ENCODE measurements at regions not wholly inside any gene's neighbourhood (a gene's known extent, or its start where the extent isn't known, plus 50 kb on each side); places are given as distances from the start of the nearest gene placed in this dataset.
"Not testable (repeated sequence)": the region's sequence is repeated elsewhere in the genome, so short reads cannot be mapped to it uniquely, and the experiment has no call there.

GRCh38 chr2:16206191-16206944, 266.0 kb downstream of the MYCN start:
- DNase-seq (ENCODE audit: low spot score), result no peak

GRCh38 chr2:16205631-16206030, 265.3 kb downstream of the MYCN start:
- no peak for DNase-seq (ENCODE audit: low spot score)

- no peak for DNase-seq (ENCODE audit: low spot score)
Measured at GRCh38 chr2:16204886-16205620, 264.7 kb downstream of the MYCN start.

- DNase-seq (ENCODE audit: low spot score), result no peak
Measured at GRCh38 chr2:16204251-16204650, 263.9 kb downstream of the MYCN start.

DNA sequence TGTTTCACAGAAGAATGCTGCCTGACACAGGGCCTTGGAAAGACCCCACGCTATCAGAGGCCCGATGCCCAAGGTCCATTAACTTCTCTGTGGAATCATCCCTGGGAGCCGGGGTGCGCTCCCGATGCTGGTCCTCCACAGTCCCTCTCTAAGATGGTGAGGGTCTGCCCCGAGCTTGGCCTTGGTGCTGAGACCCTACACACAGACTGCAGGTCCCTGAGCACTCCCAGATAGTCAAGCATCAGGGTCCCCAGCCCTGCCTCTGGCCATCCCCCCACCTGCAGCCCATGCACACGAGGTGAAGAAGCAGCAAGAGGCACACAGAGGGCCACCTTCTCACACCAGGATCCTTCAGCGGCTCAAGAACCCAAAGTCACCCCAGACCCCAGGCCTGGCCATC, 263.3 kb downstream of the MYCN start:
- DNase-seq (ENCODE audit: low spot score), result no peak

- DNase-seq (ENCODE audit: low spot score), result no peak
Measured at GRCh38 chr2:16203069-16203468, 262.7 kb downstream of the MYCN start.

- DNase-seq (ENCODE audit: low spot score), result no peak
Measured at GRCh38 chr2:16202266-16203020, 262.1 kb downstream of the MYCN start.

GRCh38 chr2:16201848-16202247, 261.5 kb downstream of the MYCN start:
- no peak for DNase-seq (ENCODE audit: low spot score)

DNA sequence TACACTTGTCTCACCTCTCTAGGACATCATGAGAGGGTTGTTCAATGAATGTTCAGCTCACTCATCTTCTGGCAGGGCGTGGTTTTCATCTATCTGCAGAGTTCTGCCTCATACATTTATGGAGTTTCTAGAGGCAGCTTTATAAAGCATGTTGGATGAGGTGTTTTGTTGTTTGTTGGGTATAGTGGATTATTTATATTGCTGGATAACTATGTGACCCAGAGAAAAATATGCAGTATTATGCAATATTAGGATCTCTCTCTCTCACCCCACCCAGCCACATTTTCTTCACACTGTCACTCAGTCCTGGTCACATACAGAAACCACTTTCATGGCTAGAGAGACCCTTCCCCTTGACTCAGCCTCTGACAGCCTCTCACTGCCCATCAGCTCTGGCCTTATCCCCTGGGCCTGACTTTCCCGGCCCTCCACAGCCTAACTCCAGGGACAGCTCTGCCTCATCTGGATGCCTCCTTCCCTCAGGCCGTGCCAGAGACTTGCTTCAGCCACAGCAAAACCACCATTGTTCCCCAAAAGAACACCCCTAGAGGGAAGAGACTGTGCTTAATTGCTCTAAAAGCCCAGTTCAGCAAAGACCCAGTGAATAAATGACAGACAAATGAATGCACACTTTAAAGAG, 260.3 kb downstream of the MYCN start:
- DNase-seq (ENCODE audit: low spot score), result no peak

GRCh38 chr2:16199882-16200553, 259.7 kb downstream of the MYCN start:
- no peak for DNase-seq (ENCODE audit: low spot score)

GRCh38 chr2:16199241-16199640, 258.9 kb downstream of the MYCN start:
- not testable (repeated sequence) for DNase-seq (ENCODE audit: low spot score)

DNA sequence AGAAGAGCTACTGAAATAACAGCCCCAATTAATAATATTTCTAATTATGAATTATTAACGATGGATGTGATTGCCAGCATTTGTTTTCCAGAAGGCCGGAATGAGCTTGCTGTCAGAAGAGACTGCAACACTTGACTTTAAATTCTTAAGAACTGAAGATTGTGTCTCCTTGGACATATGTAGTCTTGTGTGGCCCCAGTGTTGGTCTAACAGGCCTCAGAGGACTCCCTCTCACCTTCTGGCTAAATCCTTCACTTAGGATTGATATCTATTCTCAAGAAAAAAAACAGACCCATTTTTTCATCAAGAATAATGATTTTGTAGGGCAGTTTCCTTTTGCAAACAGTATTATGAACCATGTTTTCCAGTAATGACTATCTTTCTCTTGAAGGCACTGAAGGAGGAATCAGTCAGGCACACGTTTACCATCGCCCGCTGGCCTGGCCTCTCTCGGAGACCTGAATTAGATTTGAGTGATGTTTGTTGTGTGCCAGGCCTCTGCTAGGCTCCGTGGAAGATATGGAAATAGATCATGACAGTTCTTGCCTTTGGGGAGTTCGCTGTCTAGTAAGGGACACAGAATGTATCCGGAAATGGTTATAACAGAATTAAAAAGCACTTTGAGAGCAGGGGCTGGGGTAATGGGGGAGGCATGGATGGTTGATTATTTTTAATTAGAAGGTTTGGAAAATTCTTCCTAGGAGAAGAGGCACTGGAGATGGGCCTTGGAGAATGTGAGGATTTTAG, 258.0 kb downstream of the MYCN start:
- peak; percentile 100 for DNase-seq (ENCODE audit: low spot score)

GRCh38 chr2:16197504-16198147, 257.3 kb downstream of the MYCN start:
- DNase-seq (ENCODE audit: low spot score), result peak; percentile 100

DNA sequence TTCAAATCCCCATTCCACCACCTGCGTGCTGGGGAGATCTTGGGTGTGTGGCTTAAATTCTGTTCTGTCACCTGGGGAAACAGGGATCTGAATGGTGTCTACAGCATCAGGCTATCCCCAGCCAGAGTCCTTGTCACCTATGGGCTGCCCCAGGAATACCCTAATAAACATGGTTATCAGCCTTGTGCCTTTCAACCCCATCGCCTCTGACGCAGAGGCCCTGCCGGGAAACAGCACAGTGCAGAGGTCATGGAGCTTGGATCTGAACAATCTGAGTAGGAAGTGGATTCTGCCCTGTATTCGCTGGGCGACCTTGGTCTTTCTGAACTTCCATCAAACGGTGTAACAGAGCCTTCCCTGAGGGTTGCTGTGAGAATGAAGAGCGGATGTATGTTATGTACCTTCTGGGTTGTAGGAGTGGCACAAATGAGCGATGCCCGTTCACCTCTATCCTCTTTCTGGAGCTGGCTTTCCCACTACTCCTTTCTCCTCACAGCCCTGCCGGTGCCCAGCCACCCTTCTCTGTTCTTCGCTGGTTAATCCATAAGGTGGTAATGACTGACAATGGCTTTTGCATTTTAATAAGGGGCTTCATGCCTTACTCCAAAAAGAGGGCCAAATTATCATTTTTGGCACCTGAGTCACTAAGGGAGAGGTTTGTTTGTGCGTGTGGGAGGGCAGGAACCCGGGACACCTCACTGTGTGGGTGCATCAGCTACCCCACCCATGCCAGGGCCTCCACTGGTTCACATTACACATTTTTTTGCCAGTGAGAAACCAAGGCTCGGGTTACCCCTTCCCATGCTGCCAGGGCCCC, 256.5 kb downstream of the MYCN start:
- peak; percentile 99 for DNase-seq (ENCODE audit: low spot score)

DNA sequence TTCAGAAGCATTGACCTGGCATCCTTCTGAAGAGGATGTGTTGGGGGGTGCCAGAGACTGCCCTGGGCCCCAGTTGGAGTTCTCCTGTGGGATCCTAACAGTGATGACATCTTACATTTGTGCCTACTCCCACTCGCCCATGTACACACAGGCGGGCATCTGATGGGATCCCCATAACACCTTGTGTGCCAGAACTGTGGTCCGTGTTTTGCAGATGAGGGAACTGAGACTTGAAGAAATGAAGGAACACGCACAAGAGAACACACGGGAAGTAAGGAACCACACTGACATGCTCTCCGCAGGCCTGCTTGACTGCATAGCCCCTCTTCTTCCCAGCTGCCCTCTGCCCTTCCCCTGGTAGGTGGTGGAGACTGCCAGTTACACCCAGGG, 255.3 kb downstream of the MYCN start:
- DNase-seq (ENCODE audit: low spot score), result no peak

- peak; percentile 99 for DNase-seq (ENCODE audit: low spot score)
Measured at GRCh38 chr2:16194931-16195680, 254.8 kb downstream of the MYCN start.

DNA sequence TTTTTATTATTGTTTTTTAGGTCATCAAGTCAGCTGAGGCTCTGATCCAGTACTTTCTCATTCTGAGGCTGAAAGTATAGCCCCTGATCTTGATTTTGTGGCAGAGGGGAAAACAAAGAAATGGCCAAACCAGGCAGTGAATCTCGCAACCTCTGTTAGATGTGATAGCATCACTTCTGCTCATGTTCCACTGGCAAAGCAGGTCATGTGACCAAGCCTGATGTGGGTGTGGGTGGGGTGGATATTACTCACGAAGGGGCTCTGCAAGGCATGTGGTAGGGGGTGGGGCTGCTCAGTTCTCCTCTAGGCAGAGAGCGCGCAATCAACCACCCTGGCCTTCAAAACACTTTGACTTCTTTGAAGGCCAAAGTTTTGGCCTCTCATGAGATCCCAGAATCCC, 254.2 kb downstream of the MYCN start:
- DNase-seq (ENCODE audit: low spot score), result peak; percentile 100

- DNase-seq (ENCODE audit: low spot score), result peak; percentile 99
Measured at GRCh38 chr2:16194096-16194390, 253.7 kb downstream of the MYCN start.
